HG03354 (cell line): ENCODE measurements at regions not wholly inside any gene's neighbourhood (a gene's known extent, or its start where the extent isn't known, plus 50 kb on each side); places are given as distances from the start of the nearest gene placed in this dataset.

Experiments used
- ATAC-seq: cut with Tn5 transposase; IDR thresholded peaks from one replicate; pipeline ENCODE4 v1.9.1; 2021; ENCODE audit warnings: mild to moderate bottlenecking; ENCODE audit not compliant: unreplicated experiment, poor library complexity, severe bottlenecking

DNA sequence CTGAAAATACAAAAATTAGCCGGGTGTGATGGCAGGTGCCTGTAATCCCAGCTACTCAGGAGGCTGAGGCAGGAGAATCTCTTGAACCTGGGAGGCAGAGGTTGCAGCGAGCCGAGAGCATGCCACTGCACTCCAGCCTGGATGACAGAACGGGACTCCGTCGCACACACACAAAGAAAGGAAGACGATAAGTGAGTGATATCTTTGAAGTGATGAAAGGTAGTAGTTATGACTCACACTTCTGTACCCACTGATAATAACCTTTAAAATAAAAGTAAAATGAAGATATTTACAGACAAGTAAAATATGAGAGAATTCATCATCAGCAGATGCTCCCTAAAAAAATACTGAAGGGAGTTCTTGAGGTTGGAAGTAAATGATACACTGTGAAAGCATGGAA lies 171.3 kb upstream of the CRY1 start:
- no peak for ATAC-seq

GRCh38 chr12:107267604-107268003 lies 174.3 kb upstream of the CRY1 start:
- no peak for ATAC-seq

GRCh38 chr12:107271523-107271922 lies 178.2 kb upstream of the CRY1 start:
- no peak for ATAC-seq

GRCh38 chr12:107275530-107275929 lies 182.2 kb upstream of the CRY1 start:
- ATAC-seq = no peak

GRCh38 chr12:107277855-107278254 lies 184.5 kb upstream of the CRY1 start:
- ATAC-seq = no peak

DNA sequence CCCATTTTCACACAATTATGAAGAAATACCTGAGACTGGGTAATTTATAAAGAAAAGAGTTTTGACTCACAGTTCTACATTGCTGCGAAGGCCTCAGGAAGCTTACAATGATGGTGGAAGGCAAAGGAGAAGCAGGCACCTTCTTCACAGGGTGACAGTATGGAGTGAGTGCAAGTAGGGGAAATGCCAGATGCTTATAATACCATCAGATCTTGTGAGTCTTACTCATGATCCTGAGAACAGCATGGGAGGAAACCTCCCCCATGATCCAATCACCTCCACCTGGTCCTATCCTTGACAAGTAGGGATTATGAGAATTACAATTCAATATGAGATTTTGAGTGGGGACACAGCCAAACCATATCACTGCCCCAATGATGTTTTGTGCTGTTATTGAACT lies 189.3 kb upstream of the CRY1 start:
- no peak for ATAC-seq

DNA sequence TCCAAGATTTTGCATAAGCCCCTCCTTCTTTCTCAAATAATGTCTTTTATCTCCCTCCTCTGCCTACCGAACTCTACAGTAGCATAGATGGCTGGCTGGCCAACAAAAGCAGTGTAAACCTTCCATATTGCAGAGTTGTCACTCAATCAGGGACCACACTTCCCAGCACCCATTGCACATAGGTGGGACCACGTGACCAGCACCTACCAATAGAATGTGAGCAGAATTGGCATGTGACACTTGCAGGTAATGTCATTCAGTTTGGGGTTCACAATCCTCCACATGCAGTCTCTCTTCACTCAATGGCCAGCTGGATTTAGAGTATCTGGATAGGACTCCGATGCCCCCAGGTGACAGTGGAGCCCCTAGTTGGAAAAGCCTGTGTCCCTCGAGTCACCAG lies 190.3 kb upstream of the CRY1 start:
- ATAC-seq = no peak

DNA sequence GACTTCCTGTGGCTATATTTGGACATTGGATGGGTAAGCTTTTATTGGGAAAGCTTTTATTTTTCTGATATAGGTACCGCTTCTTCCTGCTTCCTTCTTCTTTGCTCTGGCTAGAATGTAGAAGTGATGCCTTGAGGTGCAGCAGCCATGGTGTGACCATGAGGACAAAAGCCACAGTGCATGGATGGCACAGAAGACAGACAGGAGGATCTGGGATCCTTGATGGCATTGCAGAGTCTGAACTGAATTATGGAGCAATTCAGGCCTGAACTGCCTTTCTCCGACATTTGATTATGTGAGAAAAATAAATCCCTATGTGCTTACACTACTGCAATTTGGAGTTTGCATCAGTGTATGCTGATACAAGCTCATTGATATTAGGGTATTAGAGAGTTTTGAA lies 191.3 kb upstream of the CRY1 start:
- no peak for ATAC-seq

DNA sequence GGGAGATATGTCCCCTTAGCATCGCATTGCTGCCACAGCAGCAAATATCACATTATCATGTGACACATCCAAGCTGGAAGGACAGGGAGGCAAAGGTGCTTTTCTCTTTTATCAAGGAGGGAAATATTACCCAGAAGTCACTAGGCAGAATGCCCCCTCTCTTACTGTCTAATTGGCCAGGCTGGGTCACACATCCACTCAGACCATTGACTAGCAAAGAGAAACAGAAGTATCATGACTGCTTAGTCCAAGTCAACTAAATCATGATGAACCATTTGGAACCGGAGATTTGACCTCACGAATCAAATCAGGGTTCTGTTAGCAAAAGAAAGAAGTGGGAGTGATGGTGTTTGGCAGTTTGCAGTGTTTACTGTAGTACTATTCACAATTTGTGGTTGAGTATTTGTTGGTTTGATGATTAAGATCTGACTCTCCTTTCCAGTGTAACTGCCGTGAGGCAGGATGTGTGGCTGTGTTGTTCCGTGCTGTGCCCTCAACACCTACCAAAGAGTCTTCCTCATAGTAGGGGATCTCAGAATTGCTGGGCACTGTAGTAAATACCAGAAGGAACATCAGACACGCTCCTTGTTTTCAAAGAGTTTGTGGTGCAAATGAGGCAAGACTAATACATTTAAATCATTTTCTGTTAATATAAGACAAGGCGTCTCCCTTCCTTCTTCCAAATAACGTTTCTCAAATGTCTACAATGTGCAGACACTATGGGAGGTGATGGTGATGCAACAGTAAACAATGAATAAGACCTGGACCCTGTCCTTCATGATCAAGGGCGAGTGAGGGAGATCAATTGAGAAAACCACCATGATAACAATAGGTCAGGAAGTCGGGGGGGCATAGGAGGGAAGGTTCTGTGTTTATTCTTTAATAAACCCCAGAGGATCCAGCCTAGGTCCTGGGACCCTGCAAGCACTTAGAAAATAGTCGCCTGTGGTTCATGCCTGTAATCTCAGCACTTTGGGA lies 194.4 kb upstream of the CRY1 start:
- no peak for ATAC-seq

- no peak for ATAC-seq
Measured at GRCh38 chr12:107288414-107289127, 195.2 kb upstream of the CRY1 start.

GRCh38 chr12:107291018-107291417 lies 197.7 kb upstream of the CRY1 start:
- no peak for ATAC-seq

DNA sequence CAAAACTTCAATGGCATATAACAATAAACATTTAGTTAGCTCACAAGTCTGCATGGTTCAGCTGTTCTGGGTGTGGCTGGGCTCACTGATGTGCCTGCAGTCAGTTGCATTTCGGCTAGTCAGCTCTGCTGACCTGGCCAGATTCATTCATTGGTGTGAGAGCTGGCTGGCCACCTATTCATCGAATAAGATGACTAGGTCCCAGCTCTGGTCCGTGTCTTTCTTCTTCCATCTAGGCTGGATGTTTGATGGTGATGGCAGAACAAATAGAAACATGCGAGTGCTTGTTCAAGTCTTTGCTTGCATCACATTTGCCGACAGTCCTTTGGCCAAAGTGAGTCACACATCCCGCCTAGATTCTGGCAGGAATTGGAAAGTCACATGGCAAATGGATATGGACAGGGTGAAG lies 203.3 kb upstream of the CRY1 start:
- ATAC-seq = no peak

- ATAC-seq = no peak
Measured at GRCh38 chr12:107302649-107303341, 209.4 kb upstream of the CRY1 start.

DNA sequence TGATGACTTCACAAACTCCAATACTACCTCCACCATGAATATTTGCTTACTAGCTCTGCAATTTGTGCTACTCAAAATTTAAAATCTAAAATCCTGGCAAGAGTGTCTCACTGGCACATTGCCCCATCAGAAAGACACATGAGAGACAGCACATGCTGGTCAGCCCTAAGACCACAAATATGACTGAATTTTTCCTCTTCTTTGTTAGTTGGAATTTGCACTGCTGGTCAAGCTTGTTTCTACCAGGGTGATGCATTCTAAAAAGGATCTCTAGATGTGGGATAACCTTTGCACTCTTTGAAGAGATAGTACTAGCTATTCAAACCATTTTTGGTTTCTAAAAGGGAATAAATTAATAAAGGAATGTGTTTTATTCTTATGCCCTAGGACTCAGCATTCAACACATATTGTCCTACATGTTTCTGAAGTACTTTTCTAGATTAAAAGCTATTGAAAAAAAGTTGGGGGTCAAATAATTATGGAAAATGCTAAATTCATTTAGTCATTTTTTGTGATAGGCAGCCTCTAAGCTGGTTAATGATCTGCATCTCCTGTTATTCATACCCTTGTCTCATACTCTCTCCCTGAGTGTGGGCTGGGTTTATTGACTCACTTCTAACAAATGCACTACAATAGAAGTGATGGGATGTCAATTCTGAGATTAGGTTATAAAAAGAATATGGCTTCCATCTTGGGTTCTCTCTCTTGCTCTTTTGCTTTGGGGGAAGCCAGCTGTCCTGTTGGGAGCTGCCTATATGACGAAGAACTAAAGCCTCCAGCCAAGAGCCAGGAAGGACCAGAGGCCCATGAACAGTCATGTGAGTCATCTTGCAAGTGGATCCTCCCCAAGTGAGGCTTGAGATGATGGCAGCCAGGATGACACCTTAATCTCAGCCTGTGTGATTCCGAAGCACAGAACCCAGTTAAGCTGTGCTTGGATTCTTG lies 211.5 kb upstream of the CRY1 start:
- no peak for ATAC-seq

DNA sequence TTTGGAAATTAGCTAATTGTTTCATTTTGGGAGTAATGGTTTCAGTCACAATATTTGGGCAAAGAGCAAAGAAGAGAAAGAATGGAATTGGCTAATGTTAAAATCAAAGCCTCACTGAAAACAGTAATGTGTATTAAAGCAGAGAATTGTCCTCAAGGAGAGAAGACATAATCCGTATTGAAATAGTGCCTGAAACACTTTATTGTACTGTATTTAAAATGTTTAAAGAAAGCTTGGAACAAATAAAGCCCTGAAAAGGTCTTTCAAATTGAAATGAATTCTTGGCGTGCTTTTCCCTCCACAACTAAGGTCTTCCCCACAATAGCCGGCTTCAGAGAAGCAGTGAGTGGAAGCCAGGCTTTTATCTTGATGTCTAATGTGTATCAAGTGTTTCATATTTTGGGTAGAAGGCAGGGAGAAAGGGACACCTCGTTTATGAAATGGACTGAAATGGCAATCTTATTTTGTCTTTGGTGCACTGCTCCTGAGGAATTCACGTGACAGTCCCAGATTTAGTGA lies 212.9 kb upstream of the CRY1 start:
- ATAC-seq = no peak

- ATAC-seq = no peak
Measured at GRCh38 chr12:107308310-107308709, 215.0 kb upstream of the CRY1 start.

DNA sequence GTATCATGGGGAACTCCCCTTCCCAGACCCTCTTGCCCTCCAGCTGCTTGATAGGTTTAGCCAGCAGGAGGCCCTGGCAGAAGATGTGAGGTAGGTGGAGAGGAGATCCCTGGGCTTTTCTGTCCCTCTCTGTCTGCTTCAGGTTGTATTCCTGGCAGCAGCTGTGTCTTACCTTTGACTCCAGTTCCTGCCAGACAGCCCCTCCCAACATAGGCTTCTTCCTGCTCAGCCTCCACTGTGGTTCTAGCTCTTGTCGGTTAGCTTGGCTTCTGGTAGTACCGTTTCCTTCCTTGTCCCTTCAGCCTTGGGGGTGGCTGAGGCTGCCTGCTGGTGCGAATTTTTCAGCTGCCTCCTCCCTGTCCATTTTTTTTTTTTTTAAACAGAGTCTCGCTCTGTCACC lies 215.7 kb upstream of the CRY1 start:
- no peak for ATAC-seq

- ATAC-seq = no peak
Measured at GRCh38 chr12:107310621-107311020, 217.3 kb upstream of the CRY1 start.

- ATAC-seq = no peak
Measured at GRCh38 chr12:107311682-107312081, 218.3 kb upstream of the CRY1 start.
